GM12892 (cell line): ENCODE measurements at regions not wholly inside any gene's neighbourhood (a gene's known extent, or its start where the extent isn't known, plus 50 kb on each side); places are given as distances from the start of the nearest gene placed in this dataset.

Experiments used
- POLR2A ChIP-seq: IDR thresholded peaks from 2 replicates; pipeline ENCODE4 v1.6.1; 2011; ENCODE audit warnings: low read depth, low read length, control low read depth
- POLR2AphosphoS5 ChIP-seq: IDR thresholded peaks from 2 replicates; pipeline ENCODE4 v1.6.1; 2011; ENCODE audit warnings: low read depth, low read length, control low read depth
- TAF1 ChIP-seq: IDR thresholded peaks from 2 replicates; pipeline ENCODE4 v1.6.1; 2011; ENCODE audit warnings: low read depth, mild to moderate bottlenecking, control low read depth, low read length, borderline replicate concordance

DNA sequence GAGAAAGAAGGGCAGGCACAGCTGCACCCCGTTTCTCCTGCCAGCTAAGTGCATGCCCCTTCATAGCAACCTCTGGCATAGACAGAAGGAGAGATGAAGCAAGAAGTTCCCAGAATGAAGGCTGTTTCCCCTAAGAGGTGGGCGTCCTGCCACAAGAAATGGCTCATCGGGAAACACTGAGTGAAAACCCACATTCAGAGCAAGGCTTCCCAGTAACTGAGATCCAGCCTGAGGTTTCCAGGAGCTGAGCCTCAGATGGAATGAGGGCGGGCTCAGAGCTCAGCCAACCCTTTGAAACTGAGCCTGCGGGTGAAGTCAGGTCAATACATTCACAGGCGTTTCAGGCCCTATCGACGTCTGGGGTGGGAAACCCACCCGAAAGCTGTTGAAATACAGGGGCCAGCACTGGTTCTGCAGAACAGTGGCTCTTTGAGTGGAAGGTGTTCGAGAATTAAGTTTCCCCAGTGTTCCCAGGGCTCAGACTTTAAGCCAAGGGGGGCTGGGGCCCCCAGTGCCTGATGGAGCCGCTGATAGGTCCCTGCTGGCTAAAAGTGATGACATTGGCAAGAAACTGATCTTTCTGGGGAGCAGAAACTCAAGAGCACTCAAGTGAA lies 510.2 kb downstream of the RPS24 start:
- TF ChIP-seq TAF1 (no peak), POLR2AphosphoS5 (no peak), POLR2A (no peak)
